Stimulated activated naive CD8-positive, alpha-beta T cell treated with anti-CD3 and anti-CD28 coated beads, Interleukin-15, amount 100 ng/mL, for 72 hours (primary cell): ENCODE measurements at regions not wholly inside any gene's neighbourhood (a gene's known extent, or its start where the extent isn't known, plus 50 kb on each side); places are given as distances from the start of the nearest gene placed in this dataset.

ENCODE experiments used
- ATAC-seq: fragments of 150-1000 bp; cut with Tn5 transposase; 2 replicates; pipeline ENCODE4 v1.10.0; 2021; ENCODE audit warnings: mild to moderate bottlenecking, moderate library complexity
- DNase-seq, 2 donors: peaks; one replicate each; pipeline ENCODE4 v3.0.0; 2021 to 2022
- H3K27ac Mint-ChIP-seq, 2 donors: one replicate each; pipeline ENCODE4 v1.8.0; 2022; ENCODE audit warnings: mild to moderate bottlenecking in 2 of 2, mixed read lengths in 2 of 2, moderate library complexity in 2 of 2
- H3K27me3 Mint-ChIP-seq: one replicate; pipeline ENCODE4 v1.8.0; 2022; ENCODE audit warnings: mixed read lengths
- H3K4me1 Mint-ChIP-seq: one replicate; pipeline ENCODE4 v1.8.0; 2022; ENCODE audit warnings: mild to moderate bottlenecking, mixed read lengths
- H3K4me3 Mint-ChIP-seq, 2 donors: one replicate each; pipeline ENCODE4 v1.8.0; 2022; ENCODE audit warnings: mild to moderate bottlenecking in 2 of 2, mixed read lengths in 2 of 2, moderate library complexity in 1 of 2
- H3K9me3 Mint-ChIP-seq, 2 donors: one replicate each; pipeline ENCODE4 v1.8.0; 2022; ENCODE audit warnings: mixed read lengths in 2 of 2

GRCh38 chr1:98813738-98814309 is 152.3 kb downstream of the SNX7 start:
- peak overlapping the region in 1 of 2 donors; percentile 69 for H3K27ac Mint-ChIP-seq

GRCh38 chr1:98817821-98818220 is 156.3 kb downstream of the SNX7 start:
- Mint-ChIP-seq H3K4me1 (peaks cover 15% of the 10 kb centered on the region), H3K4me3 (no peak overlapping the region), H3K9me3 (no peaks in the 10 kb centered on the region), H3K27ac (peak overlapping the region in 1 of 2 donors; percentile 83), H3K27me3 (no peaks in the 10 kb centered on the region)
- DNase-seq (no peak), ATAC-seq (no peak)

More at GRCh38 chr1:98813738-98814309, 152.3 kb downstream of the SNX7 start:
- ATAC-seq (peak; percentile 74), DNase-seq (no peak)
- Mint-ChIP-seq H3K27me3 (no peaks in the 10 kb centered on the region), H3K4me1 (peaks cover 15% of the 10 kb centered on the region), H3K4me3 (peak overlapping the region; percentile 9 to 44), H3K9me3 (peaks cover 5 to 20% of the 10 kb centered on the region in 2 donors)

- H3K4me1 Mint-ChIP-seq = no peaks in the 10 kb centered on the region
- DNase-seq (no peak), ATAC-seq (no peak)
- H3K4me3 Mint-ChIP-seq = no peak overlapping the region
- no peaks in the 10 kb centered on the region for H3K27me3 Mint-ChIP-seq
- no peak overlapping the region for H3K27ac Mint-ChIP-seq
- H3K9me3 Mint-ChIP-seq = no peaks in the 10 kb centered on the region
These were observed 159.9 kb downstream of the SNX7 start for GRCh38 chr1:98821379-98821778.

GRCh38 chr1:98824736-98825135 is 163.2 kb downstream of the SNX7 start:
- Mint-ChIP-seq H3K9me3 (peaks cover 0 to 7% of the 10 kb centered on the region in 2 donors), H3K27ac (no peak overlapping the region), H3K4me1 (no peaks in the 10 kb centered on the region), H3K27me3 (no peaks in the 10 kb centered on the region), H3K4me3 (no peak overlapping the region)
- ATAC-seq (no peak), DNase-seq (no peak)

- no peak for DNase-seq
- no peaks in the 10 kb centered on the region for H3K27me3 Mint-ChIP-seq
- H3K4me1 Mint-ChIP-seq = no peaks in the 10 kb centered on the region
- peaks cover 0 to 7% of the 10 kb centered on the region in 2 donors for H3K9me3 Mint-ChIP-seq
- no peak for ATAC-seq
- H3K4me3 Mint-ChIP-seq = no peak overlapping the region
- H3K27ac Mint-ChIP-seq = no peak overlapping the region
These were observed 165.5 kb downstream of the SNX7 start for GRCh38 chr1:98827041-98827440.

- Mint-ChIP-seq H3K27me3 (no peaks in the 10 kb centered on the region), H3K4me1 (peaks cover 12% of the 10 kb centered on the region), H3K4me3 (no peak overlapping the region), H3K9me3 (peaks cover 4 to 5% of the 10 kb centered on the region in 2 donors), H3K27ac (no peak overlapping the region)
- DNase-seq (no peak), ATAC-seq (no peak)
These were observed 164.8 kb downstream of the PLPPR5 start for GRCh38 chr1:98839840-98840239.
